GM12878 (cell line): ENCODE measurements at regions not wholly inside any gene's neighbourhood (a gene's known extent, or its start where the extent isn't known, plus 50 kb on each side); places are given as distances from the start of the nearest gene placed in this dataset.

Source experiments
- ATAC-seq: fragments of 200-7000 bp; cut with Tn5 transposase; 3 replicates; pipeline ENCODE4 v1.9.1; 2020; ENCODE audit warnings: mild to moderate bottlenecking, moderate library complexity
- BruUV-seq: library from RNA; stranded (reverse); fragments of 400-500 nt; replicated peaks from 2 replicates; lab custom pipeline; 2021; lab: Mats Ljungman, UMichigan
- CTCF ChIA-PET: fragments of 300-600 bp; sonication (Branson Sonifier 250); formaldehyde crosslinking; extraction: SDS; loops from one replicate; lab custom pipeline; 2021; ENCODE audit warnings: inconsistent platforms; lab: Yijun Ruan, JAX
- POLR2A ChIA-PET: fragments of 350-600 bp; formaldehyde crosslinking; extraction: SDS; loops from one replicate; lab custom pipeline; 2021; ENCODE audit warnings: inconsistent platforms; lab: Charles Lee
- RAD21 ChIA-PET: fragments of 300-600 bp; sonication (Branson Sonifier 250); formaldehyde crosslinking; loops from one replicate; lab custom pipeline; 2023; ENCODE audit warnings: antibody characterized with exemption; ENCODE audit not compliant: unreplicated experiment; lab: Charles Lee
- SMC1A ChIA-PET: fragments of 300-600 bp; sonication (Branson Sonifier 250); formaldehyde crosslinking; loops from one replicate; lab custom pipeline; 2023; ENCODE audit not compliant: unreplicated experiment, uncharacterized antibody; lab: Charles Lee
- DNase-seq: peaks from one replicate; pipeline ENCODE4 v3.0.0-alpha.2; 2011; ENCODE audit warnings: low read depth, low spot score
- FAIRE-seq: peaks from 3 replicates; lab custom pipeline; 2011; peaks lifted over from hg19 to GRCh38; lab: Jason Lieb, UNC
- H2AFZ ChIP-seq: 2 replicates; pipeline ENCODE4 v1.6.0; 2011; ENCODE audit warnings: low read depth, low read length, control low read depth; ENCODE audit not compliant: control insufficient read depth
- H3K27ac ChIP-seq: 2 replicates; pipeline ENCODE4 v1.5.1; 2011; ENCODE audit warnings: control low read depth; ENCODE audit not compliant: control insufficient read depth, insufficient read depth
- H3K27me3 ChIP-seq, 2 experiments: replicated peaks in 1 of 2; 2 replicates each; pipeline versions ENCODE4 v1.6.0 to v1.6.1; 2011; ENCODE audit warnings: low read length in 1 of 2; ENCODE audit not compliant: control insufficient read depth in 2 of 2, insufficient read depth in 2 of 2
- H3K36me3 ChIP-seq, 2 experiments: 2 replicates each; pipeline ENCODE4 v1.5.1; 2011; ENCODE audit warnings: low read length in 1 of 2; ENCODE audit not compliant: control insufficient read depth in 2 of 2, insufficient read depth in 2 of 2
- H3K4me1 ChIP-seq: 2 replicates; pipeline ENCODE4 v1.6.1; 2011; ENCODE audit warnings: mild to moderate bottlenecking, low read length, moderate library complexity, mixed read lengths; ENCODE audit not compliant: control insufficient read depth, insufficient read depth
- H3K4me2 ChIP-seq: 2 replicates; pipeline ENCODE4 v1.6.0; 2011; ENCODE audit warnings: control low read depth; ENCODE audit not compliant: control insufficient read depth, insufficient read depth
- H3K4me3 ChIP-seq: fragments of 200-600 bp; sonication (generic); 2 replicates; pipeline ENCODE4 v1.5.1; 2016
- H3K79me2 ChIP-seq: 2 replicates; pipeline ENCODE4 v1.6.0; 2011; ENCODE audit warnings: low read length; ENCODE audit not compliant: control insufficient read depth, insufficient read depth
- H3K9ac ChIP-seq: 2 replicates; pipeline ENCODE4 v1.8.0; 2011; ENCODE audit warnings: low read length, control low read depth, mixed read lengths; ENCODE audit not compliant: control insufficient read depth, insufficient read depth
- H3K9me3 ChIP-seq: replicated peaks from 3 replicates; pipeline ENCODE4 v1.5.1; 2011; ENCODE audit warnings: mild to moderate bottlenecking, low read length; ENCODE audit not compliant: control insufficient read depth, insufficient read depth
- H4K20me1 ChIP-seq: 2 replicates; pipeline ENCODE4 v1.6.0; 2011; ENCODE audit not compliant: control insufficient read depth, insufficient read depth
- BRCA1 ChIP-seq: IDR thresholded peaks from 2 replicates; pipeline ENCODE4 v1.6.1; 2011; ENCODE audit warnings: low read depth, low read length, improper control_type of control experiment
- CHD1 ChIP-seq: IDR thresholded peaks from 2 replicates; pipeline ENCODE4 v1.6.1; 2012; ENCODE audit warnings: low read depth, low read length, improper control_type of control experiment
- CHD2 ChIP-seq: IDR thresholded peaks from 2 replicates; pipeline ENCODE4 v1.6.1; 2011; ENCODE audit warnings: low read depth, low read length, improper control_type of control experiment, borderline replicate concordance
- EGR1 ChIP-seq, 2 experiments: IDR thresholded peaks; 1 replicate in 1 of 2; 2 replicates in 1 of 2; pipeline ENCODE4 v1.6.1; 2011 to 2012; ENCODE audit warnings: low read depth in 2 of 2, low read length in 2 of 2, borderline replicate concordance in 1 of 2, mild to moderate bottlenecking in 1 of 2, moderate library complexity in 1 of 2
- ELK1 ChIP-seq: IDR thresholded peaks from 2 replicates; pipeline ENCODE4 v1.6.1; 2012; ENCODE audit warnings: low read depth, low read length, improper control_type of control experiment
- EP300 ChIP-seq, 2 experiments: fragments of 150-350 bp in 1 of 2; IDR thresholded peaks; 2 replicates each; pipeline ENCODE4 v1.6.1; 2011 to 2012; ENCODE audit warnings: low read depth in 2 of 2, low read length in 2 of 2, borderline replicate concordance in 1 of 2, improper control_type of control experiment in 1 of 2, inconsistent platforms in 1 of 2; ENCODE audit not compliant: control insufficient read depth in 1 of 2
- IKZF2 ChIP-seq, 2 experiments: fragments of 450-650 bp; IDR thresholded peaks; 2 replicates each; pipeline ENCODE4 v1.6.1; 2017; ENCODE audit warnings: mild to moderate bottlenecking in 2 of 2, moderate library complexity in 2 of 2
- POLR2AphosphoS2 ChIP-seq: IDR thresholded peaks from 2 replicates; pipeline ENCODE4 v1.6.1; 2011; ENCODE audit warnings: low read depth, mild to moderate bottlenecking, low read length, improper control_type of control experiment, moderate library complexity
- STAT3 ChIP-seq: IDR thresholded peaks from 2 replicates; pipeline ENCODE4 v1.6.1; 2011; ENCODE audit warnings: low read depth, low read length, improper control_type of control experiment
- SUZ12 ChIP-seq: fragments of 200-600 bp; sonication (generic); IDR thresholded peaks from one replicate; pipeline ENCODE4 v1.6.1; 2018; ENCODE audit warnings: antibody characterized with exemption, mild to moderate bottlenecking; ENCODE audit not compliant: unreplicated experiment
- TCF3 ChIP-seq: IDR thresholded peaks from 2 replicates; pipeline ENCODE4 v1.6.1; 2012; ENCODE audit warnings: low read depth, mild to moderate bottlenecking, low read length, borderline replicate concordance; ENCODE audit not compliant: insufficient read depth
- ZNF384 ChIP-seq: IDR thresholded peaks from 2 replicates; pipeline ENCODE4 v1.6.1; 2012; ENCODE audit warnings: low read depth, mild to moderate bottlenecking, low read length, improper control_type of control experiment, borderline replicate concordance
- WGBS: methylation state at CpG from one replicate; pipeline ENCODE4 v1.1.6; 2016; ENCODE audit warnings: low lambda C conversion rate; ENCODE audit not compliant: insufficient replicate concordance, insufficient coverage; ENCODE audit errors: missing lambda C conversion rate; 5-methylcytosine and 5-hydroxymethylcytosine counted together
- in situ Hi-C: fragments of 300-500 bp; cut with MboI; formaldehyde crosslinking; loops from 9 replicates; pipeline ENCODE4 v1.14.3; 2018; ENCODE audit warnings: mixed read lengths
- intact Hi-C: fragments of 100-400 bp; cut with micrococcal nuclease; formaldehyde crosslinking; loops from one replicate; pipeline ENCODE4 v1.14.2; 2022; ENCODE audit not compliant: unreplicated experiment

GRCh38 chr14:101118746-101119591 is 215.4 kb upstream of the RTL1 start:
- DNase-seq (no peak), FAIRE-seq (no peak), ATAC-seq (no peak)
- no TSS peak for BruUV-seq
- intact Hi-C loops, result no loop called here
- POLR2A ChIA-PET, result no interaction called here
- Histone ChIP-seq H3K4me3 (no peak overlapping the region), H3K27me3 (no peaks in the 10 kb centered on the region), H3K4me1 (no peaks in the 10 kb centered on the region), H3K9ac (no peak overlapping the region), H3K9me3 (no peaks in the 10 kb centered on the region; the same call in 2 of the 3 replicates), H3K27ac (no peak overlapping the region), H3K4me2 (no peak overlapping the region), H4K20me1 (no peaks in the 10 kb centered on the region), H3K79me2 (no peaks in the 10 kb centered on the region), H3K36me3 (no peaks in the 10 kb centered on the region), H2AFZ (no peak overlapping the region)
- RAD21 ChIA-PET, result no interaction called here
- in situ Hi-C loops, result no loop called here
- WGBS, result 40% methylated on average over 20 of the region's 20 CpGs
- CTCF ChIA-PET, result no interaction called here
- TF ChIP-seq IKZF2 (IDR thresholded peaks at IDR 0.05), result no peak
- no peak for TF ChIP-seq EGR1 (IDR thresholded peaks at IDR 0.05; ENCODE audit: borderline replicate concordance in 1 of 2, low read depth in 2 of 2, low read length in 2 of 2)
- no peak for TF ChIP-seq EP300 (IDR thresholded peaks at IDR 0.05; ENCODE audit: borderline replicate concordance in 1 of 2, control insufficient read depth in 1 of 2, low read depth in 2 of 2, low read length in 2 of 2)
- TF ChIP-seq ZNF384, result no peak
- TF ChIP-seq CHD1, result no peak
- TF ChIP-seq BRCA1, result no peak
- no peak for TF ChIP-seq STAT3
- TF ChIP-seq SUZ12, result no peak
- TF ChIP-seq TCF3, result no peak
- no peak for TF ChIP-seq POLR2AphosphoS2
- no peak for TF ChIP-seq CHD2
- TF ChIP-seq ELK1, result no peak
- SMC1A ChIA-PET, result no interaction called here
